WI38 (cell line): ENCODE measurements at regions not wholly inside any gene's neighbourhood (a gene's known extent, or its start where the extent isn't known, plus 50 kb on each side); places are given as distances from the start of the nearest gene placed in this dataset.

Source experiments
- H3K4me3 ChIP-seq: 2 replicates; pipeline ENCODE4 v1.5.1; 2011; ENCODE audit warnings: low read depth, mild to moderate bottlenecking, control low read depth, low read length
- TF ChIP-seq, protein P1 (sequence below): IDR thresholded peaks from 2 replicates; pipeline ENCODE4 v1.5.1; 2012; ENCODE audit warnings: low read depth, mild to moderate bottlenecking, control low read depth, low read length

DNA sequence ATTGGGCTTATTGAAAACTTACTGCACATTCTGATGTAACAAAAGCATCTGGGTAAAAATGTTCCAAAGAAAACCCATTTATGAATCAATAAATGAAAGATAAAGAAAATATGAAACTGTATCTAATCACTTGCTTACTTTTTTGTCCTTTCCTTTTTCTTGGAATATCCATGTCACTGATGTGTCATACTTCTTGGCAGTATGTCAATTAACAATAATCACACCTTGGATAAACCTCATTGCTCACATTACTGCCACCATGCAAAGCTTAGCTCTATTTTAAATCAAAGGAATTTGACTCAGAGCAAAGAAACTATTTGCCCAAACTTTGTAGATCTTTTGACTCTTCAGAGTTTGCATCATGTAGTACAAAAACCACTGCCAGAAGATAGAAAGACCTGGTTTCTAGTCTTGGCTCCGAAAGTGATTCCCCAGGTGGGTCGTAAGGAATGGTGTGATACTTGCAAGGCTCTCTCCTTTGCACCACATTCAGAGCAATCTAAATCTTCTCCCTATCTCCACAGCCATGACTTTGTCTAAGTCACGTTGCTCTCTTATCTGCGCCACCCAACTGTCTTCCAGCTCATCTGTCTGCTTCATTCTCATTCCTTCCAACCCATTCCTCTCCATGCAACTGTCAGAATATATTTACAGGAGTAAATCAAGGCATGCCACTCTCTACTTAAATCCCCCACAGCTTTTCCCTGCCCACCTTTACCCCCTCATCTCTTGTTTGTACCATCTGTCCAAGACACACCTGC is 311.9 kb downstream of the COG6 start:
- TF ChIP-seq, protein P1, sequence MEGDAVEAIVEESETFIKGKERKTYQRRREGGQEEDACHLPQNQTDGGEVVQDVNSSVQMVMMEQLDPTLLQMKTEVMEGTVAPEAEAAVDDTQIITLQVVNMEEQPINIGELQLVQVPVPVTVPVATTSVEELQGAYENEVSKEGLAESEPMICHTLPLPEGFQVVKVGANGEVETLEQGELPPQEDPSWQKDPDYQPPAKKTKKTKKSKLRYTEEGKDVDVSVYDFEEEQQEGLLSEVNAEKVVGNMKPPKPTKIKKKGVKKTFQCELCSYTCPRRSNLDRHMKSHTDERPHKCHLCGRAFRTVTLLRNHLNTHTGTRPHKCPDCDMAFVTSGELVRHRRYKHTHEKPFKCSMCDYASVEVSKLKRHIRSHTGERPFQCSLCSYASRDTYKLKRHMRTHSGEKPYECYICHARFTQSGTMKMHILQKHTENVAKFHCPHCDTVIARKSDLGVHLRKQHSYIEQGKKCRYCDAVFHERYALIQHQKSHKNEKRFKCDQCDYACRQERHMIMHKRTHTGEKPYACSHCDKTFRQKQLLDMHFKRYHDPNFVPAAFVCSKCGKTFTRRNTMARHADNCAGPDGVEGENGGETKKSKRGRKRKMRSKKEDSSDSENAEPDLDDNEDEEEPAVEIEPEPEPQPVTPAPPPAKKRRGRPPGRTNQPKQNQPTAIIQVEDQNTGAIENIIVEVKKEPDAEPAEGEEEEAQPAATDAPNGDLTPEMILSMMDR, result no peak
- no peak overlapping the region for H3K4me3 ChIP-seq

DNA sequence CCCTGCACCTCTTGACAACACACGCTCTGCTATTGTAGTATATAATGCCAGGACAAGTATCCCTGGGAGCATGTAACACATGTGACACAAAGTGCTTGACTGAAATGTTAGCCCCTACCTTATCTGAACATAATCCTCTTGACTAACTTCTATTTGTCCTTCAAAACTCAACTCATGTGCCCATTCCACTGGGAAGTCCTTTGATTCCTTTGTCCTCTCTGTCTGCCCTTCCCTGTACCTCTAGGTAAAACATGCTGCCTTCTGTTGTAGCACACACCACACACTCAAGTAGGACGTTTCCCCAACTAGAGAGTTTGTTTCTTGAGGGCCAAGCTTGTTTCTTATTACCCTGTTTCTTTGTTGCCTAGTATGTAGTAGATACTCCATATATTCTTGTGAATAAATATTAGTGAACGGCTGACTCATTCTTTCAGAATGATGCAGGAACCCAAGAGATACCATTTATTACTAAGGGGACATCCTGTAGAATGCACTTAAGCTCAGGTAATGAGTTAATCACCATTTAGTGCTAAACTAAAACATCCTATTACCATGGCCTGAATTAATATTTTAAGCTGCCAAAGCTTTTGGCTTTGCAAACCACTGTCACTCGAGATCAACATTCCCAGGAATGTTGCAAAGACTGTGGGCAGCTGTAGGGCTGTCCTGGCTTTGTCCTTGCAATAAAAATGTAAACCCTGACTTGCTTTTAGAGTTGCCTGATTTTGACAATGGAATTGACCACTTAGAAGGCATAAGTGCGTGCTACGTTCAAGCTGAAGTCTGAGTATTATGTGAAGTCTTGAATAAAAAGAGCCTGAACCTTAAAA is 313.4 kb downstream of the COG6 start:
- no peak overlapping the region for H3K4me3 ChIP-seq
- TF ChIP-seq, protein P1, result no peak

DNA sequence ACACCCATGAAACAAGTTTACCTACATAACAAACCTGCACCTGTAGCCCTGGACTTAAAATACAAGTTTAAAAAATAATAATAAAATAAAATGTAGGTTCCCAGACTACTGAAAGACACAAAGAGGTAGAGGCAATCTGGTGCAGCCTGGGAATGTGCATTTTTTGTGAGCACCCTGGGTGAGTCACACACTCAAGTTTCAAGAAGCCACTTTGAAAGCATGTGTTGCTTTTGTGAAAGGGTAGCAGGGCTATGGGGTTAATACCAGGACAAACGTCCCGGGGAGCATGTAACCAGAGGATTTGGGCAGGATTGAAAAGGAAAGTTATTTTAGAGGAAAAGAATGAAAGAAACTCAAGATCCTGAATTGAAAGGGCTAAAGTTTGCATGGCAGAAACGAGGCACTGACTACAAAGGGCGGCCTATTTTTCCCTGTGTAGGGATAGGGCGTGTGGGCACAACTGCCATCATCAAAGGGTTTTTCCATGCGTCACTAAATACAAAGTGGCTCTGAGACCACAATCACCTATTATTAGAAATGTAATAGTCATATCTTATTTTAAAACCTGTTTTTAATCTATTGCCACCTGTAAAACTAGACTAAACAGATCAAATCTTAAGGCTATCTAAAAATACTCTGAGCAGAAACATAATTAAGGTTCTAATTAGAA is 314.9 kb downstream of the COG6 start:
- no peak overlapping the region for H3K4me3 ChIP-seq
- TF ChIP-seq, protein P1, result no peak

DNA sequence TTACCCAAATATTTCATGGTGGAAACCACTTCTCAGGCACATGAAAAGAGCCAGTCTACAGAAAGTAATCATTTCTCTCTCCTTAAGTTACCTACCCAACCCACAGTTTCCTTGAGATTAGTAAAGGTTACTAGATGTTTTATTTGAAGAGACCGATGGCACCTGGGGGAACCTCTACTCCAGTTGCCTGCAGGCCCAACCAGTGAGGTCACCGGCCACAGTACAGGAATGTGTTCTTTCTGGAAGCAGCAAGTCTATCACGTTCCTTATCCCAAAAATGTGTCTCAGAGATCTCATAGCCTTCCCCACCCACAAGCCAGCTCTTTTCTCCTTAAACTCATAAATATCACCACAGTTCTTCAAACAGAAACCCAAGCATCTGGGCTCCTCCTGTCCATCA is 316.1 kb downstream of the COG6 start:
- TF ChIP-seq, protein P1, result no peak
- no peak overlapping the region for H3K4me3 ChIP-seq

DNA sequence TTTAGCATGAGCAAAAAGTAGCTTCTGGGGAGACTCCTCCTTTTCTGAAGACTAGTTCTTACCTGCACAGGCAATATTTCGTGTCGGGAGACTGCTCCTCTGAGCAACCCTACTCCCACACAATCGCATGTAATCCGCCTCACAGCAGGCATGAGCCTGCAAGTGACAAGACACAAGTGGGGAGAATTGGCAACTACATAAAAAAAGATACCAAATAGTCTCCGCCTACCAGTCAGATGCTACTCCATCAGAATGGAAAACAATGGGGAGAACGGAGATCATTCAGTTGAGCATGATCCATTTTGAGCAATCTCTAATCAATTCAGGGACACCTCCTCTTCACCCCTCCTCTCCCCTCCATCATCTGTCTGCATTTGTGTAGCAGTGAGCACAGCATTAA is 321.0 kb downstream of the COG6 start:
- no peak overlapping the region for H3K4me3 ChIP-seq
- TF ChIP-seq, protein P1, result no peak

DNA sequence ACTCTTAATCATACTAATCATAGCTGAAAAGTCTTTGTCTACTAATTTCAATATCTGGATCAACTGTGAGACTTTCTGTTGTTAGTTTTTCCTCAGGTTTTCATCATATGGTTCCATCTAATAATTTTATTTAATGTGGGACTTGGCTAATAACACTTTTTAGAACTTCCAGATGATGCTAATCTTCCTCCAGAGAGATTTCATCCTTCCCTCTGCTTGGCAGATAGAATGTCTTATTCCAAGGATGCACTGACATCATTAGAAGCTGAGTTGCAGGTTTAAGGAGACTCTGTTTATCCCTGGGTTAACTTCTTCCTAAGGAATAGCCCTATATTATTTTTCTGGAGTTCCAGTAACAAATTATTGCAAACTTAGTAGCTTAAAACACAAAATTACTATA is 325.6 kb downstream of the COG6 start:
- no peak overlapping the region for H3K4me3 ChIP-seq
- TF ChIP-seq, protein P1, result no peak
